Activated gamma-delta T cell treated with anti-CD3 and anti-CD28 coated beads, Interleukin-2, amount 50 U/mL, for 16 hours (primary cell): ENCODE measurements at regions not wholly inside any gene's neighbourhood (a gene's known extent, or its start where the extent isn't known, plus 50 kb on each side); places are given as distances from the start of the nearest gene placed in this dataset.
"Not testable (repeated sequence)": the region's sequence is repeated elsewhere in the genome, so short reads cannot be mapped to it uniquely, and the experiment has no call there.

Experiments used
- DNase-seq: peaks from one replicate; pipeline ENCODE4 v3.0.0-alpha.2; 2020; ENCODE audit warnings: low read depth

- DNase-seq: no peak
Observed at GRCh38 chr3:74978684-74979083, 364.2 kb upstream of the CNTN3 start.

- DNase-seq: not testable (repeated sequence)
Observed at GRCh38 chr3:74985028-74985904, 370.8 kb upstream of the CNTN3 start.

GRCh38 chr3:74988095-74988494 lies 373.6 kb upstream of the CNTN3 start:
- no peak for DNase-seq

GRCh38 chr3:74992898-74993297 lies 378.4 kb upstream of the CNTN3 start:
- DNase-seq: no peak

- no peak for DNase-seq
Observed at GRCh38 chr3:75001330-75001729, 386.9 kb upstream of the CNTN3 start.

GRCh38 chr3:75012791-75013331 lies 398.4 kb upstream of the CNTN3 start:
- DNase-seq: no peak

GRCh38 chr3:75014008-75014407 lies 399.5 kb upstream of the CNTN3 start:
- DNase-seq: no peak

GRCh38 chr3:75015280-75015679 lies 400.8 kb upstream of the CNTN3 start:
- no peak for DNase-seq

GRCh38 chr3:75035146-75035545 lies 420.7 kb upstream of the CNTN3 start:
- DNase-seq: no peak

- DNase-seq: no peak
Observed at GRCh38 chr3:75042941-75043340, 428.5 kb upstream of the CNTN3 start.

- DNase-seq: no peak
Observed at GRCh38 chr3:75048650-75049049, 434.2 kb upstream of the CNTN3 start.

GRCh38 chr3:75049533-75049932 lies 435.1 kb upstream of the CNTN3 start:
- no peak for DNase-seq

- DNase-seq: no peak
Observed at GRCh38 chr3:75059120-75059519, 444.7 kb upstream of the CNTN3 start.

GRCh38 chr3:75061806-75062205 lies 447.3 kb upstream of the CNTN3 start:
- DNase-seq: no peak

GRCh38 chr3:75075158-75075557 lies 460.7 kb upstream of the CNTN3 start:
- no peak for DNase-seq

GRCh38 chr3:75076481-75076880 lies 462.0 kb upstream of the CNTN3 start:
- no peak for DNase-seq

- no peak for DNase-seq
Observed at GRCh38 chr3:75078290-75078689, 463.8 kb upstream of the CNTN3 start.

- no peak for DNase-seq
Observed at GRCh38 chr3:75082845-75083244, 468.4 kb upstream of the CNTN3 start.

- DNase-seq: no peak
Observed at GRCh38 chr3:75089841-75090240, 475.4 kb upstream of the CNTN3 start.

GRCh38 chr3:75101329-75102147 lies 487.1 kb upstream of the CNTN3 start:
- no peak for DNase-seq

GRCh38 chr3:75110741-75111140 lies 496.3 kb upstream of the CNTN3 start:
- DNase-seq: no peak

GRCh38 chr3:75115695-75116094 lies 501.2 kb upstream of the CNTN3 start:
- DNase-seq: no peak

- DNase-seq: no peak
Observed at GRCh38 chr3:75118779-75119178, 504.3 kb upstream of the CNTN3 start.
